GM12873 (cell line): ENCODE measurements at regions not wholly inside any gene's neighbourhood (a gene's known extent, or its start where the extent isn't known, plus 50 kb on each side); places are given as distances from the start of the nearest gene placed in this dataset.

Experiments
- TF ChIP-seq, protein P1 (sequence below): IDR thresholded peaks from 2 replicates; pipeline ENCODE4 v1.5.1; 2012; ENCODE audit warnings: low read depth, mild to moderate bottlenecking, moderate library complexity, low read length, control low read depth; ENCODE audit not compliant: insufficient read depth; ENCODE audit errors: missing control alignments

- TF ChIP-seq, protein P1, sequence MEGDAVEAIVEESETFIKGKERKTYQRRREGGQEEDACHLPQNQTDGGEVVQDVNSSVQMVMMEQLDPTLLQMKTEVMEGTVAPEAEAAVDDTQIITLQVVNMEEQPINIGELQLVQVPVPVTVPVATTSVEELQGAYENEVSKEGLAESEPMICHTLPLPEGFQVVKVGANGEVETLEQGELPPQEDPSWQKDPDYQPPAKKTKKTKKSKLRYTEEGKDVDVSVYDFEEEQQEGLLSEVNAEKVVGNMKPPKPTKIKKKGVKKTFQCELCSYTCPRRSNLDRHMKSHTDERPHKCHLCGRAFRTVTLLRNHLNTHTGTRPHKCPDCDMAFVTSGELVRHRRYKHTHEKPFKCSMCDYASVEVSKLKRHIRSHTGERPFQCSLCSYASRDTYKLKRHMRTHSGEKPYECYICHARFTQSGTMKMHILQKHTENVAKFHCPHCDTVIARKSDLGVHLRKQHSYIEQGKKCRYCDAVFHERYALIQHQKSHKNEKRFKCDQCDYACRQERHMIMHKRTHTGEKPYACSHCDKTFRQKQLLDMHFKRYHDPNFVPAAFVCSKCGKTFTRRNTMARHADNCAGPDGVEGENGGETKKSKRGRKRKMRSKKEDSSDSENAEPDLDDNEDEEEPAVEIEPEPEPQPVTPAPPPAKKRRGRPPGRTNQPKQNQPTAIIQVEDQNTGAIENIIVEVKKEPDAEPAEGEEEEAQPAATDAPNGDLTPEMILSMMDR, result no peak
Observed at GRCh38 chr3:166484470-166484869, 647.2 kb upstream of the BCHE start.

- TF ChIP-seq, protein P1, result no peak
Observed at GRCh38 chr3:166481340-166481739, 644.1 kb upstream of the BCHE start.

DNA sequence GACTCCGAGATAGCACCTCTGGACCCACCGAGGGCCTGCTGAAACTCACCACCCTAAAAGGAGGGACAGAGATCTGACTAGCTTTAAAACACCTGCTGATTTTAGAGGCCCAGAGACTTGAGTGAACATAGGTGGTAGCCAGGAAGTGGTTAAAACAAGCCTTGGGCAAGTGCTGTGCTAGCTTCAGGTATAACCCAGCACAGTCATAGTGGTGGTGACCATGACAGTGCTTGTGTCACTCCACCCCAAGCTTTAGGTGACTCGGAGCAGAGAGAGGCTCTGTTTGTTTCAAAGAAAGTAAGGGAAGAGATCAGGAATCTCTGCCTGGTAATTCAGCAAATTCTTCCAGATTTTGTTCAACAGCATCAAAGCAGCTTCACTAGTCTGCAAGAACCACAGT is 641.1 kb upstream of the BCHE start:
- TF ChIP-seq, protein P1, result no peak

DNA sequence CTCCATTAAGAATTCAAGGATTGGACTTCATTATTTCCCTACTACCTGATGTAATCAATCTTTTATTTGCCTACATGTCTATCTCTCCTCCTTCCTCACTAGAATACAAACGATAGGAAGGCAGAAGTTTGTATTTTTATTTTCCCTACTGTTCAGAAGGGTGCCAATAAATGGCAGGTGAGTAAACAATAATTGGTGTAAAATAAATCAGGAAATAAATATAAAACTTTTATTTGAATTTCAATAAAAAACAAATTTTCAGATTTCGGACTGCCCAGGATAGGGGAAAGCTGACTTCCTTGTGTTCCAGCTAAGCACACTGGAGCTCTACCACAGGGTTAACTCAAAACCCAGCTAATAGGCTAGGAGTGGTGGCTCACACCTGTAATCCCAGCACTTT is 636.3 kb upstream of the BCHE start:
- TF ChIP-seq, protein P1, result no peak

GRCh38 chr3:166472015-166472414 is 634.8 kb upstream of the BCHE start:
- TF ChIP-seq, protein P1, result no peak

- TF ChIP-seq, protein P1, result no peak
Observed at GRCh38 chr3:166471074-166471767, 634.0 kb upstream of the BCHE start.

- TF ChIP-seq, protein P1, result no peak
Observed at GRCh38 chr3:166462891-166463470, 625.8 kb upstream of the BCHE start.
